K562 (cell line): ENCODE measurements at regions not wholly inside any gene's neighbourhood (a gene's known extent, or its start where the extent isn't known, plus 50 kb on each side); places are given as distances from the start of the nearest gene placed in this dataset.

Experiments used
- ATAC-seq: fragments of 200-7000 bp; cut with Tn5 transposase; 3 replicates; pipeline ENCODE4 v1.9.1; 2020; ENCODE audit warnings: moderate library complexity
- BruUV-seq: library from RNA; stranded (reverse); fragments of 400-500 nt; replicated peaks from 2 replicates; lab custom pipeline; 2021; lab: Mats Ljungman, UMichigan
- CTCF ChIA-PET: fragments of 300-600 bp; formaldehyde crosslinking; extraction: SDS; loops from one replicate; lab custom pipeline; 2021; ENCODE audit warnings: low intra/inter-chr PET ratio; lab: Yijun Ruan, JAX
- POLR2A ChIA-PET: fragments of 300-600, 350-650 bp; sonication (Branson Sonifier 250); formaldehyde crosslinking; extraction: SDS; loops from one replicate; lab custom pipeline; 2021; ENCODE audit warnings: antibody characterized with exemption, inconsistent platforms; lab: Yijun Ruan, JAX
- DNase-seq, 4 experiments: peaks; one replicate each; pipeline versions ENCODE4 v3.0.0 to v3.0.0-alpha.2; 2011 to 2018; ENCODE audit warnings: low spot score in 3 of 4, mixed read lengths in 3 of 4; ENCODE audit errors: extremely low read depth in 1 of 4
- FAIRE-seq: peaks from 2 replicates; lab custom pipeline; 2011; peaks lifted over from hg19 to GRCh38; lab: Jason Lieb, UNC
- H2AFZ ChIP-seq: 2 replicates; pipeline ENCODE4 v1.6.0; 2011; ENCODE audit warnings: low read depth, low read length, control low read depth, inconsistent platforms
- H3K27ac ChIP-seq: fragments of 200-600 bp; 3 replicates; pipeline ENCODE4 v1.8.0; 2011; ENCODE audit warnings: low read depth, mild to moderate bottlenecking, control low read depth, inconsistent platforms, low read length, moderate library complexity, mixed read lengths; ENCODE audit errors: extremely low read depth
- H3K27me3 ChIP-seq, 2 experiments: fragments of 300-600 bp in 1 of 2; 2 replicates in 1 of 2; 3 replicates in 1 of 2; pipeline versions ENCODE4 v1.6.0 to v1.8.0; 2011; ENCODE audit warnings: inconsistent platforms in 2 of 2, low read length in 2 of 2, mild to moderate bottlenecking in 1 of 2, mixed read lengths in 1 of 2, moderate library complexity in 1 of 2; ENCODE audit not compliant: control insufficient read depth in 2 of 2, insufficient read depth in 2 of 2
- H3K36me3 ChIP-seq: fragments of 300-600 bp; 3 replicates; pipeline ENCODE4 v1.8.0; 2011; ENCODE audit warnings: mild to moderate bottlenecking, low read length, inconsistent platforms; ENCODE audit not compliant: control insufficient read depth, insufficient read depth
- H3K4me1 ChIP-seq, 2 experiments: fragments of 200-600 bp in 1 of 2; replicated peaks in 1 of 2; 2 replicates in 1 of 2; 3 replicates in 1 of 2; pipeline versions ENCODE4 v1.5.1 to v1.8.0; 2011; ENCODE audit warnings: inconsistent platforms in 2 of 2, low read length in 2 of 2, mild to moderate bottlenecking in 1 of 2, mixed read lengths in 1 of 2, moderate library complexity in 1 of 2; ENCODE audit not compliant: control insufficient read depth in 2 of 2, insufficient read depth in 2 of 2
- H3K4me2 ChIP-seq: 2 replicates; pipeline ENCODE4 v1.6.1; 2011; ENCODE audit warnings: low read length, control low read depth, inconsistent platforms, mixed read lengths; ENCODE audit not compliant: insufficient read depth
- H3K4me3 ChIP-seq: fragments of 200-600 bp; sonication (generic), shearing (Covaris generic); 2 replicates; pipeline ENCODE4 v1.5.1; 2016; ENCODE audit warnings: control low read depth, inconsistent platforms
- H3K79me2 ChIP-seq: fragments of 200-600 bp; 3 replicates; pipeline ENCODE4 v1.8.0; 2011; ENCODE audit warnings: low read length, inconsistent platforms; ENCODE audit not compliant: control insufficient read depth, insufficient read depth
- H3K9ac ChIP-seq, 2 experiments: 2 replicates each; pipeline versions ENCODE4 v1.6.0 to v1.6.1; 2011; ENCODE audit warnings: low read depth in 2 of 2, low read length in 2 of 2, control low read depth in 1 of 2, inconsistent platforms in 1 of 2, mild to moderate bottlenecking in 1 of 2, mixed read lengths in 1 of 2; ENCODE audit not compliant: insufficient read depth in 1 of 2
- H3K9me1 ChIP-seq: one replicate; pipeline ENCODE4 v1.6.0; 2011; ENCODE audit warnings: inconsistent platforms, mild to moderate bottlenecking, low read length, moderate library complexity; ENCODE audit not compliant: control insufficient read depth, insufficient read depth
- H3K9me3 ChIP-seq: replicated peaks from 2 replicates; pipeline ENCODE4 v1.5.1; 2011; ENCODE audit warnings: low read depth, low read length, inconsistent platforms; ENCODE audit not compliant: control insufficient read depth, insufficient read depth
- H4K20me1 ChIP-seq: replicated peaks from 2 replicates; pipeline ENCODE4 v1.6.1; 2011; ENCODE audit warnings: low read length, inconsistent platforms, mixed read lengths; ENCODE audit not compliant: control insufficient read depth, insufficient read depth
- DLX4 ChIP-seq: fragments of 250-450 bp; sonication (Bioruptor Pico); IDR thresholded peaks from 2 replicates; pipeline ENCODE4 v1.6.1; 2021; ENCODE audit warnings: mild to moderate bottlenecking
- ELF1 ChIP-seq: fragments of 200-800 bp; sonication (Bioruptor generic); IDR thresholded peaks from 2 replicates; pipeline ENCODE4 v1.6.1; 2016; ENCODE audit warnings: missing genetic modification characterization, missing compliant biosample characterization
- TCF15 ChIP-seq: fragments of 250-450 bp; sonication (Bioruptor Pico); IDR thresholded peaks from 2 replicates; pipeline ENCODE4 v1.8.0; 2022; ENCODE audit warnings: moderate library complexity, mild to moderate bottlenecking, inconsistent platforms
- ZNF224 ChIP-seq: sonication (generic); formaldehyde crosslinking; IDR thresholded peaks from 2 replicates; pipeline ENCODE4 v1.8.0; 2022; ENCODE audit warnings: mild to moderate bottlenecking, missing genetic modification reagents
- WGBS: fragments of 100-300 bp; shearing (Covaris generic); methylation state at CpG from one replicate; pipeline ENCODE4 v1.1.6; 2016; ENCODE audit warnings: low coverage, mixed read lengths; ENCODE audit not compliant: insufficient coverage; ENCODE audit errors: missing lambda C conversion rate; 5-methylcytosine and 5-hydroxymethylcytosine counted together
- in situ Hi-C: fragments of 300-500 bp; cut with MboI; formaldehyde crosslinking; loops from 4 replicates; pipeline ENCODE4 v1.15.0; 2018; ENCODE audit warnings: inconsistent platforms, mixed read lengths
- intact Hi-C: fragments of 100-400 bp; cut with micrococcal nuclease; formaldehyde crosslinking; loops from 2 replicates; pipeline ENCODE4 v1.14.2; 2022

- no peak for TF ChIP-seq ZNF224 (CRISPR knock-in tag)
- no peak for TF ChIP-seq ELF1 (tag)
These were observed 498.2 kb downstream of the BCL11B start (continued) for GRCh38 chr14:98773814-98774213.

- intact Hi-C loops: no loop called here
- TF ChIP-seq TCF15 (CRISPR knock-in tag) (no peak), DLX4 (CRISPR knock-in tag) (no peak)
- H3K4me2 ChIP-seq: no peak overlapping the region
These were observed 496.1 kb downstream of the BCL11B start for GRCh38 chr14:98775892-98776291.

More at GRCh38 chr14:98775892-98776291, 496.1 kb downstream of the BCL11B start:
- no peaks in the 10 kb centered on the region for H4K20me1 ChIP-seq
- DNase-seq (no peak), FAIRE-seq (no peak), ATAC-seq (no peak)
- H3K27me3 ChIP-seq: no peaks in the 10 kb centered on the region
- no peak overlapping the region for H3K4me3 ChIP-seq
- no peaks in the 10 kb centered on the region for H3K79me2 ChIP-seq
- no peak overlapping the region for H3K9ac ChIP-seq
- POLR2A ChIA-PET: no interaction called here
- no peak overlapping the region for H2AFZ ChIP-seq
- H3K36me3 ChIP-seq: no peaks in the 10 kb centered on the region
- no TSS peak for BruUV-seq
- H3K4me1 ChIP-seq: no peaks in the 10 kb centered on the region
- no peaks in the 10 kb centered on the region for H3K9me1 ChIP-seq
- CTCF ChIA-PET: no interaction called here
- 5% methylated on average over 2 of the region's 2 CpGs for WGBS
- no peak overlapping the region for H3K27ac ChIP-seq
- no peaks in the 10 kb centered on the region for H3K9me3 ChIP-seq
- in situ Hi-C loops: no loop called here
